GM23338 (cell line): ENCODE measurements at regions not wholly inside any gene's neighbourhood (a gene's known extent, or its start where the extent isn't known, plus 50 kb on each side); places are given as distances from the start of the nearest gene placed in this dataset.

Experiments
- ATAC-seq: fragments of 200-7000 bp; cut with Tn5 transposase; 3 replicates; pipeline ENCODE4 v1.9.1; 2020
- DNase-seq: peaks from one replicate; pipeline ENCODE4 v3.0.0-alpha.2; 2015; ENCODE audit warnings: low spot score
- H2AFZ ChIP-seq: fragments of 200-600 bp; sonication (generic); 2 replicates; pipeline ENCODE4 v1.8.0; 2016; ENCODE audit warnings: antibody characterized with exemption, mild to moderate bottlenecking, moderate library complexity
- H3F3A ChIP-seq: fragments of 200-600 bp; sonication (generic); replicated peaks from 2 replicates; pipeline ENCODE4 v1.8.0; 2017; ENCODE audit warnings: antibody characterized with exemption, mixed run types, low read depth
- H3K27ac ChIP-seq: fragments of 200-600 bp; sonication (generic); 2 replicates; pipeline ENCODE4 v1.6.1; 2016; ENCODE audit warnings: low read depth
- H3K27me3 ChIP-seq: fragments of 200-600 bp; sonication (generic); 2 replicates; pipeline ENCODE4 v1.8.0; 2016; ENCODE audit warnings: mild to moderate bottlenecking, mixed run types, moderate library complexity; ENCODE audit not compliant: insufficient read depth
- H3K36me3 ChIP-seq: fragments of 200-600 bp; sonication (generic); 2 replicates; pipeline ENCODE4 v1.8.0; 2016; ENCODE audit warnings: mild to moderate bottlenecking; ENCODE audit not compliant: insufficient read depth
- H3K4me1 ChIP-seq: fragments of 200-600 bp; sonication (generic); 2 replicates; pipeline ENCODE4 v1.8.0; 2016; ENCODE audit warnings: mild to moderate bottlenecking, moderate library complexity; ENCODE audit not compliant: insufficient read depth
- H3K4me2 ChIP-seq: fragments of 200-600 bp; sonication (generic); 2 replicates; pipeline ENCODE4 v1.7.1; 2017; ENCODE audit warnings: mixed run types
- H3K4me3 ChIP-seq: fragments of 200-600 bp; sonication (generic); 2 replicates; pipeline ENCODE4 v1.6.1; 2016; ENCODE audit warnings: mixed run types
- H3K79me2 ChIP-seq: fragments of 200-600 bp; sonication (generic); replicated peaks from 2 replicates; pipeline ENCODE4 v1.8.0; 2017; ENCODE audit warnings: mild to moderate bottlenecking; ENCODE audit not compliant: insufficient read depth
- H3K9me2 ChIP-seq: fragments of 200-600 bp; sonication (generic); 2 replicates; pipeline ENCODE4 v1.8.0; 2017; ENCODE audit not compliant: insufficient read depth
- H4K20me1 ChIP-seq: fragments of 200-600 bp; sonication (generic); replicated peaks from 2 replicates; pipeline ENCODE4 v1.8.0; 2017; ENCODE audit warnings: mild to moderate bottlenecking; ENCODE audit not compliant: insufficient read depth
- H3K27ac Mint-ChIP-seq: 2 replicates; pipeline ENCODE4 v1.8.0; 2020; ENCODE audit warnings: inconsistent platforms, mild to moderate bottlenecking, moderate library complexity, mixed read lengths
- H3K27me3 Mint-ChIP-seq: 3 replicates; pipeline ENCODE4 v1.8.0; 2022; ENCODE audit warnings: low read depth, mild to moderate bottlenecking, moderate library complexity, mixed read lengths, inconsistent platforms; ENCODE audit not compliant: insufficient read depth, poor library complexity
- H3K36me3 Mint-ChIP-seq: 3 replicates; pipeline ENCODE4 v1.8.0; 2021; ENCODE audit warnings: low read depth, mild to moderate bottlenecking, inconsistent platforms, moderate library complexity, mixed read lengths
- H3K4me1 Mint-ChIP-seq: 3 replicates; pipeline ENCODE4 v1.8.0; 2020; ENCODE audit warnings: mild to moderate bottlenecking, inconsistent platforms, mixed read lengths
- H3K4me3 Mint-ChIP-seq: 3 replicates; pipeline ENCODE4 v1.8.0; 2021; ENCODE audit warnings: moderate library complexity, mild to moderate bottlenecking, inconsistent platforms, mixed read lengths
- H3K9me3 Mint-ChIP-seq: 3 replicates; pipeline ENCODE4 v1.8.0; 2020; ENCODE audit warnings: moderate library complexity, mild to moderate bottlenecking, inconsistent platforms, mixed read lengths
- CREB1 ChIP-seq: fragments of 250-450 bp; sonication (Bioruptor Pico); IDR thresholded peaks from 2 replicates; pipeline ENCODE4 v1.5.0; 2020; ENCODE audit warnings: low read depth, mild to moderate bottlenecking, moderate library complexity
- CTCF ChIP-seq, 2 experiments: fragments of 200-600 bp in 1 of 2; sonication (generic) in 1 of 2; conservative IDR thresholded peaks; 2 replicates each; pipeline versions ENCODE4 v1.5.1 to v1.6.1; 2016 to 2017; ENCODE audit warnings: antibody characterized with exemption in 2 of 2, low read depth in 2 of 2, mild to moderate bottlenecking in 2 of 2, moderate library complexity in 1 of 2
- NANOG ChIP-seq: IDR thresholded peaks from 2 replicates; pipeline ENCODE4 v1.6.1; 2016; ENCODE audit warnings: antibody characterized with exemption, borderline replicate concordance
- POLR2AphosphoS5 ChIP-seq: IDR thresholded peaks from 2 replicates; pipeline ENCODE4 v1.6.1; 2016; ENCODE audit warnings: antibody characterized with exemption, low read depth
- STAT1 ChIP-seq: IDR thresholded peaks from one replicate; pipeline ENCODE4 v1.6.1; 2016; ENCODE audit warnings: antibody characterized with exemption; ENCODE audit not compliant: unreplicated experiment
- ZNF114 ChIP-seq: fragments of 250-450 bp; sonication (Bioruptor Pico); IDR thresholded peaks from 2 replicates; pipeline ENCODE4 v1.5.0; 2020; ENCODE audit warnings: mild to moderate bottlenecking, moderate library complexity
- ZNF462 ChIP-seq: fragments of 250-450 bp; sonication (Bioruptor Pico); IDR thresholded peaks from 2 replicates; pipeline ENCODE4 v1.5.0; 2020; ENCODE audit warnings: mild to moderate bottlenecking, moderate library complexity

DNA sequence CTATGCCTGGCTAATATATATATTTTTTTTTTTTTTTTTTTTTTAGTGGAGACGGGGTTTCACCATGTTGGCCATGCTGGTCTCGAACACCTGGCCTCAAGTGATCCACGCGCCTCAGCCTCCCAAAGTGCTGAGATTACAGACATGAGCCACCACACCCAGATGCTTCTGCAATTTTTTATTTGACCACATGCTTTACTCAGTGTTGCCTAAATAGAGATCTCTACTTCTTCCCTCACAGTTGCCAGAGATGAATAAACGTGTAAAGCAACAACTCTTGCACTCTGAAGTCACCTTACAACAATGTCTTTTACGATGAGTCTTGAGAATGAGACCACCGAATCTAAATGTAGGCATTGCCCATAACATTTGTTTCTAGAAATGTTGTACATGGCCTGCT lies 107.9 kb upstream of the FRMD4A start:
- TF ChIP-seq STAT1 (no peak), CREB1 (CRISPR knock-in tag) (no peak), CTCF (conservative IDR thresholded peaks at IDR 0.05; ENCODE audit: low read depth in 2 of 2) (no peak), NANOG (no peak), ZNF462 (no peak), ZNF114 (no peak), POLR2AphosphoS5 (no peak)
- Mint-ChIP-seq H3K27me3 (no peaks in the 10 kb centered on the region), H3K36me3 (no peaks in the 10 kb centered on the region), H3K4me3 (no peak overlapping the region), H3K27ac (no peak overlapping the region), H3K9me3 (no peaks in the 10 kb centered on the region), H3K4me1 (no peaks in the 10 kb centered on the region)
- no peaks in the 10 kb centered on the region for H3K27me3 ChIP-seq
- no peak overlapping the region for H3K27ac ChIP-seq
- no peaks in the 10 kb centered on the region for H3K79me2 ChIP-seq
- H3K9me2 ChIP-seq, result no peaks in the 10 kb centered on the region
- H3K36me3 ChIP-seq, result no peaks in the 10 kb centered on the region
- no peak overlapping the region for H3K4me2 ChIP-seq
- H2AFZ ChIP-seq, result no peak overlapping the region
- H4K20me1 ChIP-seq, result no peaks in the 10 kb centered on the region
- ATAC-seq (no peak), DNase-seq (no peak)
- no peaks in the 10 kb centered on the region for H3F3A ChIP-seq
- no peak overlapping the region for H3K4me3 ChIP-seq
- no peaks in the 10 kb centered on the region for H3K4me1 ChIP-seq
